GM06990 (cell line): ENCODE measurements at regions not wholly inside any gene's neighbourhood (a gene's known extent, or its start where the extent isn't known, plus 50 kb on each side); places are given as distances from the start of the nearest gene placed in this dataset.

Experiments
- DNase-seq: peaks from one replicate; pipeline ENCODE4 v3.0.0-alpha.2; 2011; ENCODE audit not compliant: insufficient read length; ENCODE audit errors: extremely low read depth
- H3K27me3 ChIP-seq: replicated peaks from 2 replicates; pipeline ENCODE4 v1.6.0; 2011; ENCODE audit warnings: low read length; ENCODE audit not compliant: control insufficient read depth, insufficient read depth
- H3K36me3 ChIP-seq: 2 replicates; pipeline ENCODE4 v1.5.1; 2011; ENCODE audit warnings: low read length; ENCODE audit not compliant: control insufficient read depth, insufficient read depth
- H3K4me3 ChIP-seq: replicated peaks from 2 replicates; pipeline ENCODE4 v1.5.1; 2011; ENCODE audit warnings: low read depth, mild to moderate bottlenecking, control low read depth, low read length
- TF ChIP-seq, protein P1 (sequence below): IDR thresholded peaks from 2 replicates; pipeline ENCODE4 v1.5.1; 2011; ENCODE audit warnings: low read length, control low read depth, mild to moderate bottlenecking, inconsistent platforms; ENCODE audit not compliant: insufficient read depth, poor library complexity, severe bottlenecking

DNA sequence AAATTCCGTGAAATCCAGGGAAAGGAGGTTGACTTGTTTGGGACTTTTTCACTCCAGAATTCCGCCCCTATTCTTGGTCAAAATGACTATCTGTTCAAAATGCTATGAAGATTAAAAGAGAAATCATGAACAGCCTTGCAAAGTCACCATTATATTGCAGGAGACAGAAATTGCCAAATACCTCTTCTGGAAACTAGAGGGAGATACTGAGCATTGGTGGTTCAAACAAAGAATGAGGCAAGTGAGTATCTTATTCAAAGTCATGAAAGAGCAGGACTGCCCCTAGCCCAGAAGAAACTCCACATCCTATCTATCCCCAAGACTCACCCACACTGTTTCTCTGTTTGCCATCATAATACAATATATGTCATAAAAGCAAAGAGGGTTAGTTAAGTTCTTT, 862.3 kb upstream of the POU3F3 start:
- DNase-seq, result no peak
- Histone ChIP-seq H3K36me3 (no peaks in the 10 kb centered on the region), H3K27me3 (no peaks in the 10 kb centered on the region), H3K4me3 (no peak overlapping the region)
- TF ChIP-seq, protein P1, sequence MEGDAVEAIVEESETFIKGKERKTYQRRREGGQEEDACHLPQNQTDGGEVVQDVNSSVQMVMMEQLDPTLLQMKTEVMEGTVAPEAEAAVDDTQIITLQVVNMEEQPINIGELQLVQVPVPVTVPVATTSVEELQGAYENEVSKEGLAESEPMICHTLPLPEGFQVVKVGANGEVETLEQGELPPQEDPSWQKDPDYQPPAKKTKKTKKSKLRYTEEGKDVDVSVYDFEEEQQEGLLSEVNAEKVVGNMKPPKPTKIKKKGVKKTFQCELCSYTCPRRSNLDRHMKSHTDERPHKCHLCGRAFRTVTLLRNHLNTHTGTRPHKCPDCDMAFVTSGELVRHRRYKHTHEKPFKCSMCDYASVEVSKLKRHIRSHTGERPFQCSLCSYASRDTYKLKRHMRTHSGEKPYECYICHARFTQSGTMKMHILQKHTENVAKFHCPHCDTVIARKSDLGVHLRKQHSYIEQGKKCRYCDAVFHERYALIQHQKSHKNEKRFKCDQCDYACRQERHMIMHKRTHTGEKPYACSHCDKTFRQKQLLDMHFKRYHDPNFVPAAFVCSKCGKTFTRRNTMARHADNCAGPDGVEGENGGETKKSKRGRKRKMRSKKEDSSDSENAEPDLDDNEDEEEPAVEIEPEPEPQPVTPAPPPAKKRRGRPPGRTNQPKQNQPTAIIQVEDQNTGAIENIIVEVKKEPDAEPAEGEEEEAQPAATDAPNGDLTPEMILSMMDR, result peak; percentile 32

DNA sequence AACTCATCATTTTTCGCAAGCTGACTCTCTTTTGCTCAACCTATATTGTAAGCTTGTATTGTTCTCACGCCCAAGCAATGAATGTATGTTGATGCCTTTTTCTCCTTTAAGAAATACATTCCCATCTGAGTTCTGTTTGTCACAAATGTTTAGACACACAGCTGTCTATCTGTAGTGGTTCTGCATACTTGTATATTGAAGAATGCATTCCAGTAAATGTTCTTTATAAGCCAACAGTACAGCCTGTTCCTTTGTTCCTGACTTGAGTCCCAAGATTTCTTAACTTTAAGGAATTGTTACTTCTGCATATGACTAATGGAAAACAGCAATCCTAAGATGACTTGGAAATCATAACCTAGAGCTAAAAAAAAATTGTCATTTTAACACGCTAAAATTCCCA, 849.1 kb upstream of the POU3F3 start:
- TF ChIP-seq, protein P1, result no peak

GRCh38 chr2:104016801-104017200, 837.1 kb upstream of the POU3F3 start:
- Histone ChIP-seq H3K27me3 (no peaks in the 10 kb centered on the region), H3K36me3 (no peaks in the 10 kb centered on the region), H3K4me3 (no peak overlapping the region)
- TF ChIP-seq, protein P1, result no peak
- DNase-seq, result no peak

More for the DNA sequence above, 849.1 kb upstream of the POU3F3 start:
- DNase-seq, result no peak
- H3K27me3 ChIP-seq, result no peaks in the 10 kb centered on the region
- H3K36me3 ChIP-seq, result no peaks in the 10 kb centered on the region
- no peak overlapping the region for H3K4me3 ChIP-seq

DNA sequence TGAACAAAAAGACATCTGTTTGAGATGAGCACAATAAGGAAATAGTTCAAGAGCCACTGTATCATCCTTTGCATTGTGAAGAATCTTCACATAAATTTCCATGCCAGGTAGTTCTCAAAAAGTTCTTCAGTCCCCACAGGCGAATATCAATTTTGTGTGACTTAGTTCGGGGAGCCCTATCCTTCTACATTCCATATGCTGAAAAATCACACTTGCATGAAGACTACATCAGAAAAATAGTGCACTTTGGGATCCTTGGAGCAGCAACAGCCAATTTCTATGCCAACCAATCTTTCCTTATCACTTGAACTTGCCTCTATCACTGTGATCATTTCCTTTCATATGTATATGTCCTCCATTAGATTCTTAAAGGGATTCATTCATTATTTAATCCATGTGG, 830.6 kb upstream of the POU3F3 start:
- H3K4me3 ChIP-seq, result no peak overlapping the region
- TF ChIP-seq, protein P1, result no peak
- H3K27me3 ChIP-seq, result no peaks in the 10 kb centered on the region
- H3K36me3 ChIP-seq, result no peaks in the 10 kb centered on the region
- no peak for DNase-seq

- no peak for DNase-seq
- Histone ChIP-seq H3K4me3 (no peak overlapping the region), H3K27me3 (no peaks in the 10 kb centered on the region), H3K36me3 (no peaks in the 10 kb centered on the region)
- TF ChIP-seq, protein P1, result no peak
These were observed 830.1 kb upstream of the POU3F3 start for GRCh38 chr2:104023765-104024164.

DNA sequence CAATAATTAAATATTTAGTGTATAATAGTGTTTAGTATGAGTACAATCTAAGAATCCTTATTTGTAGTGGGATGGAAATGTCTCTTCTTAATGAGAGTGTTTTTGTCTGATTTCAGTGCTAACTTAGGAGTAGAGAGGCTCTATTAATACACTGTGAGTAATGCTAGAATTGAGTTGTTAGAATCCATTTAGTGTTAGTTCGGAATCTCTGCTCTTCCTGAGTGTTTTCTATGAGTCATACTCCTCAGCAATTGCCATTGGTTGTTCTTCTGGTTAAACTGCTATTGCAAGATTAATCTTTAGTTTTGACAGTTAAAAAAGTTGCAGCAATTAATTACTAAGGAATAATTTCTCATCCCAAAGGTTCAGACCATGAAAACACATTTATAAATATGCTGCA, 828.6 kb upstream of the POU3F3 start:
- no peak overlapping the region for H3K4me3 ChIP-seq
- DNase-seq, result no peak
- no peaks in the 10 kb centered on the region for H3K27me3 ChIP-seq
- no peaks in the 10 kb centered on the region for H3K36me3 ChIP-seq
- TF ChIP-seq, protein P1, result no peak
